Memory B cell (primary cell): ENCODE measurements at regions not wholly inside any gene's neighbourhood (a gene's known extent, or its start where the extent isn't known, plus 50 kb on each side); places are given as distances from the start of the nearest gene placed in this dataset.

ENCODE experiments used
- ATAC-seq: fragments of 150-1000 bp; cut with Tn5 transposase; 2 replicates; pipeline ENCODE4 v1.10.0; 2021; ENCODE audit warnings: low read depth, mild to moderate bottlenecking, moderate library complexity
- DNase-seq, 2 donors: peaks; one replicate each; pipeline ENCODE4 v3.0.0; 2022; ENCODE audit warnings: low spot score in 2 of 2
- H3K27ac Mint-ChIP-seq: one replicate; pipeline ENCODE4 v1.8.0; 2022; ENCODE audit warnings: mild to moderate bottlenecking, moderate library complexity, mixed read lengths
- H3K27me3 Mint-ChIP-seq: one replicate; pipeline ENCODE4 v1.8.0; 2022; ENCODE audit warnings: mixed read lengths
- H3K36me3 Mint-ChIP-seq: one replicate; pipeline ENCODE4 v1.8.0; 2022; ENCODE audit warnings: mild to moderate bottlenecking, mixed read lengths
- H3K4me1 Mint-ChIP-seq: one replicate; pipeline ENCODE4 v1.8.0; 2022; ENCODE audit warnings: mixed read lengths
- H3K4me3 Mint-ChIP-seq: one replicate; pipeline ENCODE4 v1.8.0; 2022; ENCODE audit warnings: mild to moderate bottlenecking, moderate library complexity, mixed read lengths
- H3K9me3 Mint-ChIP-seq: one replicate; pipeline ENCODE4 v1.8.0; 2022; ENCODE audit warnings: mixed read lengths

GRCh38 chr11:33598426-33599069, 102.1 kb downstream of the C11orf91 start:
- H3K27me3 Mint-ChIP-seq: peaks cover 8% of the 10 kb centered on the region
- no peaks in the 10 kb centered on the region for H3K9me3 Mint-ChIP-seq
- H3K4me1 Mint-ChIP-seq: no peaks in the 10 kb centered on the region
- ATAC-seq (no peak), DNase-seq (no peak)
- H3K4me3 Mint-ChIP-seq: no peak overlapping the region
- no peaks in the 10 kb centered on the region for H3K36me3 Mint-ChIP-seq
- no peak overlapping the region for H3K27ac Mint-ChIP-seq

DNA sequence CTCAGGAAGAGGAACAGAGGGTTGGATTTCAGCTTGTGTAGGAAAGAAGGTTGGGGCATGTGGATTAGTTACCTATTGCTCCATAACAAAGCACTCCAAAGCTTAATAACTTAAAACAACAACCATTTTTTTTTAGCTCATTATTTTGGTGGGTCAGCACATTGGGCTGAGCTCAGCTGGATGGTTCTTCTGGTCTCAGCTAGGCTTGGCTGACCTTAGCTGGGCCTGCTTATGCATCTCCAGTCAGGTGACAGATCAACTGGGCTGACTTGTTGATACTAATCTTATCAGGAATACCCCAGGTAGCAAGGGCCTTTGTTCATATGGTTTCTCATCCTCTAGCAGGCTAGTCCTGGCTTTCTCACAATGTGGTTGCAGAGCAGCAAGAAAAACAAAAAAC, 106.4 kb downstream of the C11orf91 start:
- H3K4me3 Mint-ChIP-seq: no peak overlapping the region
- DNase-seq: no peak

GRCh38 chr11:33590441-33590840, 110.2 kb downstream of the C11orf91 start:
- H3K4me1 Mint-ChIP-seq: no peaks in the 10 kb centered on the region
- no peak overlapping the region for H3K4me3 Mint-ChIP-seq
- H3K36me3 Mint-ChIP-seq: no peaks in the 10 kb centered on the region
- peaks cover 2% of the 10 kb centered on the region for H3K27me3 Mint-ChIP-seq
- DNase-seq: no peak
- ATAC-seq: no peak
- H3K9me3 Mint-ChIP-seq: no peaks in the 10 kb centered on the region
- H3K27ac Mint-ChIP-seq: no peak overlapping the region

More for the DNA sequence above, 106.4 kb downstream of the C11orf91 start:
- Mint-ChIP-seq H3K4me1 (no peaks in the 10 kb centered on the region), H3K9me3 (no peaks in the 10 kb centered on the region), H3K27ac (no peak overlapping the region), H3K27me3 (peaks cover 5% of the 10 kb centered on the region), H3K36me3 (no peaks in the 10 kb centered on the region)
- no peak for ATAC-seq

DNA sequence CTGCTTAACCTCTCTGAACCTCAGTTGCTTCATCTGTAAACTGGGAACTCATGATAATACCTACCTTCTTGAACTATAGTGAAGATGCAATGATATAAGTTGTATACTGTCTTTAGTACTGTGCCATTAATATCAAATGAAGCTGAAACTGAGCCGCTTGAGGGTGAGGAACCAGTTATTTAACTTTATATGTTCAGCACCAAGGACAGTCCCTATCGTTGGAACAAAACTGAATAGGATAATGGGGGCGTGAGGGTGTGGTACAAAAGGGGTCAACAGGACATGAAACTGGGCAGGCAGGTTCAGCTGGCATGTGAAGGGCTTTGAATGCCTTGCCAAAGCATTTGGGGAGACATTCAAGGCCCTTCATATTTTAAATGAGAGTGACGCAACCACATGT, 112.6 kb downstream of the C11orf91 start:
- ATAC-seq (no peak), DNase-seq (no peak)
- no peaks in the 10 kb centered on the region for H3K4me1 Mint-ChIP-seq
- no peak overlapping the region for H3K4me3 Mint-ChIP-seq
- peaks cover 4% of the 10 kb centered on the region for H3K27me3 Mint-ChIP-seq
- H3K36me3 Mint-ChIP-seq: no peaks in the 10 kb centered on the region
- no peak overlapping the region for H3K27ac Mint-ChIP-seq
- no peaks in the 10 kb centered on the region for H3K9me3 Mint-ChIP-seq

- Mint-ChIP-seq H3K27ac (no peak overlapping the region), H3K9me3 (no peaks in the 10 kb centered on the region), H3K27me3 (peaks cover 10% of the 10 kb centered on the region), H3K4me1 (no peaks in the 10 kb centered on the region), H3K36me3 (no peaks in the 10 kb centered on the region), H3K4me3 (no peak overlapping the region)
- DNase-seq (no peak), ATAC-seq (no peak)
Observed at GRCh38 chr11:33585586-33586209, 114.9 kb downstream of the C11orf91 start.

DNA sequence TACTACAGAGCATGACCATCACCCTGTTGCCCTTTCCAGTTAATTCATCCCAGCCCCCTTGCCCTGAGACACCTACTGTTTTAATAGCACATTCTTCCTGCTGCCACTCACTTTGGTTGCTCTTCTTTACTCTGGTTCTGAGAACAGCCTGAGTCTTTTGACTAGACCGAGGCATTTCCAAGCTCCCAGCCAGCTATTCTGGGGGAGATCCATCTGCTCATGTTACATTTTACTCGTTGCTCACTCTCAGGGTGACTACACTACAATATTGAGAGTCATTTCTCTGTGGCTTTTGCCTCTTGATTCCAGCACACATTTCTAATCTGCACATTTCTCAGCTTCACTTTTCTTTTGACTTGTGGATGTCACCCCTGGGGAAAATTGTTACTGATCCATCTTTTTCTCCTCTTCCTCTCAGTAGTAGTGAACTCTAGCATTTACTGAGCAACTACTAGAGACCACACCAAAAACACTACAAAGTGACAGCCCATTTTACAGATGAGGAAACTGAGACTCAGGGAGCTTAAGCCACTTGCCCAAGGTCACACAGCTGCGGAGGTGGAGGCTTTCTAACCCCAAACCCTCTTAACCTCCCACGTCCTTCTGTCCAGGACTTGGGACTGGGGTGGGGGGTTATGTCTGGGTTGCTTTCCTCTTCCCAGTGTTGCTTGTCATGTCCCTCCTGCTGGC, 117.8 kb downstream of the C11orf91 start:
- no peak overlapping the region for H3K4me3 Mint-ChIP-seq

GRCh38 chr11:33579101-33579500, 121.5 kb downstream of the C11orf91 start:
- no peaks in the 10 kb centered on the region for H3K36me3 Mint-ChIP-seq
- peaks cover 13% of the 10 kb centered on the region for H3K27me3 Mint-ChIP-seq
- no peak overlapping the region for H3K4me3 Mint-ChIP-seq
- no peak for ATAC-seq
- H3K4me1 Mint-ChIP-seq: no peaks in the 10 kb centered on the region
- no peak overlapping the region for H3K27ac Mint-ChIP-seq
- no peaks in the 10 kb centered on the region for H3K9me3 Mint-ChIP-seq
- no peak for DNase-seq

More for the DNA sequence above, 117.8 kb downstream of the C11orf91 start:
- no peaks in the 10 kb centered on the region for H3K9me3 Mint-ChIP-seq
- peaks cover 17% of the 10 kb centered on the region for H3K27me3 Mint-ChIP-seq
- ATAC-seq: no peak
- no peak overlapping the region for H3K27ac Mint-ChIP-seq
- H3K4me1 Mint-ChIP-seq: no peaks in the 10 kb centered on the region
- H3K36me3 Mint-ChIP-seq: no peaks in the 10 kb centered on the region
- no peak for DNase-seq

DNA sequence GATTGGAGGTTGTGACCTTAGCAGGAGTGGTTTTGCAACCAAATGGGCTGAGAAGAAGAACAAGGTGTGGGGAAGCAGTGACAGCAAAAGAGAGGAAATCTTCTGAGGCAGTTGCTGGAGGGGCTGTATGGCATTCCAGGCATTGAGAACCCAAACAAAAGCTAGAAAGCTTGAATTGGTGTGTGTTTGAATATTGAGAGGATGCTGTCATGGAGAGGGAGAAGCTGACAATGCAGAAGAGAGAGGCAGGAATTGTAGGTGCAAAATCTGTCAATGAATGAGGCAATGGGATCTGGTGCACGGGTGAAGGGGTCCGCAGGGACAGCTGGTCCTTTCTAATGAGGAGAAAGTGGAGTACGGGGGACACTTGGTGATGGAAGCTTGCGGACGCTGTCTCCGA, 123.4 kb downstream of the C11orf91 start:
- H3K27ac Mint-ChIP-seq: no peak overlapping the region
- DNase-seq: no peak

GRCh38 chr11:33575311-33575710, 125.3 kb downstream of the C11orf91 start:
- H3K4me3 Mint-ChIP-seq: no peak overlapping the region
- no peaks in the 10 kb centered on the region for H3K4me1 Mint-ChIP-seq

More for the DNA sequence above, 123.4 kb downstream of the C11orf91 start:
- no peak for ATAC-seq
- Mint-ChIP-seq H3K4me3 (no peak overlapping the region), H3K9me3 (no peaks in the 10 kb centered on the region), H3K27me3 (peaks cover 9% of the 10 kb centered on the region), H3K36me3 (no peaks in the 10 kb centered on the region), H3K4me1 (no peaks in the 10 kb centered on the region)

GRCh38 chr11:33574331-33574730, 126.3 kb downstream of the C11orf91 start:
- DNase-seq (no peak), ATAC-seq (no peak)
- Mint-ChIP-seq H3K27me3 (peaks cover 5% of the 10 kb centered on the region), H3K9me3 (no peaks in the 10 kb centered on the region), H3K4me1 (no peaks in the 10 kb centered on the region), H3K36me3 (no peaks in the 10 kb centered on the region), H3K27ac (no peak overlapping the region), H3K4me3 (no peak overlapping the region)

More at GRCh38 chr11:33575311-33575710, 125.3 kb downstream of the C11orf91 start:
- H3K27ac Mint-ChIP-seq: no peak overlapping the region
- H3K9me3 Mint-ChIP-seq: no peaks in the 10 kb centered on the region
- no peak for ATAC-seq
- H3K27me3 Mint-ChIP-seq: peaks cover 5% of the 10 kb centered on the region
- no peaks in the 10 kb centered on the region for H3K36me3 Mint-ChIP-seq
- DNase-seq: no peak

DNA sequence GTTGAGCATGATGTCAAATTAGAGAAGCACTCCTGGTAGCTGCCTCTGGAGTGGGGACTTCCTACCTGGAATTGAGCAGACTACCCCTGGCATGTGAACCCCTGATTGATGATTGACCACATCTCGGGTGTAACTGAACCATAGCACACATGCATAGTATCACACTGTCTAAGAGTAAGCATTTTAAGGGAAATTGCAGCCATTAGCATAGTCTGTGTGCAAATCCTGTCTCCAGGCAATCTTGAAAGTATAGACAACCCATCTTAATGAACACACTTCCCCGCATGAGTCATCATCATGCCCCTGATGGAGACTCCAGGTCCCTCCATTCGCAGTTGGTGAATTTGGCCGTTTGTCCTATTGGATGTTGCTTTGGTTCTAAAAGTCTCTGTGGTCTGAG, 131.3 kb downstream of the C11orf91 start:
- Mint-ChIP-seq H3K4me1 (no peaks in the 10 kb centered on the region), H3K36me3 (no peaks in the 10 kb centered on the region), H3K27ac (no peak overlapping the region), H3K9me3 (no peaks in the 10 kb centered on the region), H3K27me3 (peaks cover 6% of the 10 kb centered on the region), H3K4me3 (no peak overlapping the region)
- ATAC-seq: no peak
- DNase-seq: no peak

DNA sequence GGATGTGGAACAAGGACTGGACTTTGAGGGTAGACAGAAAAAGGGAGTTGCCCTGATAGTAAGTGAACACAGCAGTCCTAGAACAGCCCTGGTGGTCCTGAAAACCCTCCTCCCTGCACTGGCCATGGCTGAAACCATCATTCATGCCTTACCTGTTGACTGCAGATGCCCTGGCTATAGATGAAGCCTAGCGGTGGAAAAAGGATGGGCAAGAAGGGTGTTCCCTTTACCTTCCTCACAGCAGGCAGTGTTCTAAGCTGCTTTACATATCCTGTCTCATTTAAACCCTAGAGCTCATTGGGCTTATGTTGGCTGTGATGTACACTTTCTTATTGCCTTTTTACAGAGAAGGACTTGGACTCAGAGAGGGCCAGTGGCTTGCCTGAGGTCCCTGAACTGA, 133.6 kb downstream of the C11orf91 start:
- no peak for DNase-seq
- no peaks in the 10 kb centered on the region for H3K36me3 Mint-ChIP-seq
- ATAC-seq: no peak
- no peak overlapping the region for H3K27ac Mint-ChIP-seq
- no peaks in the 10 kb centered on the region for H3K9me3 Mint-ChIP-seq
- H3K4me3 Mint-ChIP-seq: no peak overlapping the region
- peaks cover 6% of the 10 kb centered on the region for H3K27me3 Mint-ChIP-seq
- H3K4me1 Mint-ChIP-seq: no peaks in the 10 kb centered on the region

DNA sequence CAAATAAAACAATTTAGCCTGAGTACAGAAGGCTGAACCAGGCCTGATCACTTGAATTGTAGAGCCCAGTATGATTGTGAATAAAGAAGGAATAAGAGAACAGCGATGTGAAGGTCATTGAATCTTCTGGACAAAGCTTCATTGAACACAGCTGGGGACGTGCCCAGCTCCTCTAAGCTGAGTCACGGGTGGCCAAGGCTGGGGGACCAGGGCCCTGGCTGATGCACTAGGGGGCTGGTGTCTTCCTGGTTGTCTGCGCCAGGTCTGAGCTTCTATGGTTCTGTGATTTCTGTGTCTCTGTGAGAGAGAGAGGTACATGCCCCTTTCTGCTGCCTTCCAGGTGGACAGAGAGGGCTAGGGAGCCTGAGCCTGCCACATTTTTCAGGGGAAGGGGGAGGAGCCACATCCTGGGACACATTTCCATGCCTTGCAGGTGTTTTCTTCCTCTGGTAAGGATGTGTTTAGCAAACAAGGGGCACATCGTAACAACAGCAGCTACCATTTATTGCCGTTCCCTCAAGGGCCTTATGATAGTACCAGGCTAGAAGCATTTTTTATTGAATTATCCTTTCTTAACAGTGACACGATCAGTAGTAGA, 135.7 kb downstream of the C11orf91 start:
- H3K4me3 Mint-ChIP-seq: no peak overlapping the region
- ATAC-seq (no peak), DNase-seq (no peak)
- peaks cover 8% of the 10 kb centered on the region for H3K27me3 Mint-ChIP-seq
- H3K9me3 Mint-ChIP-seq: no peaks in the 10 kb centered on the region
- H3K4me1 Mint-ChIP-seq: no peaks in the 10 kb centered on the region
- H3K27ac Mint-ChIP-seq: no peak overlapping the region
- H3K36me3 Mint-ChIP-seq: no peaks in the 10 kb centered on the region

- peaks cover 1% of the 10 kb centered on the region for H3K9me3 Mint-ChIP-seq
- no peaks in the 10 kb centered on the region for H3K4me1 Mint-ChIP-seq
- H3K27ac Mint-ChIP-seq: no peak overlapping the region
- ATAC-seq: no peak
- H3K4me3 Mint-ChIP-seq: no peak overlapping the region
- no peak for DNase-seq
- H3K27me3 Mint-ChIP-seq: peaks cover 3% of the 10 kb centered on the region
- no peaks in the 10 kb centered on the region for H3K36me3 Mint-ChIP-seq
Observed at GRCh38 chr11:33560729-33561128, 139.9 kb downstream of the C11orf91 start.
